ENCODE measurements at regions not wholly inside any gene's neighbourhood (a gene's known extent, or its start where the extent isn't known, plus 50 kb on each side); places are given as distances from the start of the nearest gene placed in this dataset.

DNA sequence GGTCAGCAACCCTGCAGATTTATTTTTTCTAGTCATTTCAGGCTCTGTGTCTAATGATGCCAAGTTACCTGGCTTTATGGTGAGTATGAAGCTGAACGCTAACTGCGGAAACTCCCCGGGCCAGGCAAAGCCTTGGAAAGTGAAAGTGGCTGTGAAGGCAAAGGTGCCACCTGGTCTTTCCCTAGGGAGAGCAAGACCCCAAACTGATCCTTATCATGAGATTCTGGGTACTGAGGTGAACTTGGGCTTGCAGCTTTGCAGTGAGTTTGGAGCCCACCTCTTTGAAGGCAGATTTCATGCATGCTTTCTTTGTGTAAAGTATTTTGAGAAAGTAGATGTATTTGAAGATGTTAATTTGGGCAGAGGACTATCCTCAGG is 63.3 kb downstream of the CARTPT start:
- TF ChIP-seq EZH2phosphoT487 (IDR thresholded peaks at IDR 0.05; ENCODE audit: insufficient read depth, low read depth) (no peak), EZH2 (IDR thresholded peaks at IDR 0.05; ENCODE audit: insufficient read depth, poor library complexity, severe bottlenecking) (no peak)
